ENCODE measurements at regions not wholly inside any gene's neighbourhood (a gene's known extent, or its start where the extent isn't known, plus 50 kb on each side); places are given as distances from the start of the nearest gene placed in this dataset.

DNA sequence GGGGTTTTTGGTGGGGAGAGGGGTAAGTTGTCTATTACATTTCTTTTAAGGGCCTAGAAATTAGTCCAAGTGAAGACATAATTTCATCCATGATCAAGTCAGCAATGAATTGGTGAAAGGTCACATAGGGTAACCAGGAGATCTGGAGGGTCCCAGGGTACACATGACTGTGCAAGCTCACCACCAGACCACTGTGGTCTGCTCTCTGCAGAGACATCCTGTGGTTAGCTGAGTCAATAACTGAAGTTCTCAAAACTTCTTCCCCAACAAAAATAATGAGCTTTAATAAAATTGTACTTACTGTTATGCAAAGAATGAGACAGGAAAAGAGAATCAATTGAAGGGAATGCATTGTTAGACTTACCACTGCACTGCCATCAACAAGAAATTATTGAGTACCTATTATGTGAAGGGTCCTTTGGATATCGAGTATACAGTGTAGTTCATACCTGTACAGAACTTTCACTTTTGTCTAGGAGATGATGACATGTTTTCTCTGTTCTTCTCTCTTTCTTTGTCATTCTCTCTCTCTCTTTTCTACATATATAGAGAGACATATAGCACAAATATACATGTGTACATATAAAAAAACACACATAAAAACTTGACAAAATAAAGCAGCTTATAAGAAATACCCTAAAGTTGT lies 209.8 kb downstream of the GJA1 start:
- H4K20me1 ChIP-seq (replicated peaks; ENCODE audit: control insufficient read depth, insufficient read depth, low read length), result no peaks in the 10 kb centered on the region
- H3K9ac ChIP-seq (ENCODE audit: insufficient read depth in 1 of 2, low read depth in 2 of 2, low read length in 2 of 2), result no peak overlapping the region
- WGBS (ENCODE audit: insufficient coverage, low coverage, missing lambda C conversion rate), result 0% methylated on average over 1 of the region's 1 CpG
- H3K27ac ChIP-seq (ENCODE audit: extremely low read depth, low read depth, low read length), result no peak overlapping the region
- no TSS peak for BruUV-seq (replicated peaks)
- no peaks in the 10 kb centered on the region for H3K36me3 ChIP-seq (ENCODE audit: control insufficient read depth, insufficient read depth, low read length)
- no peaks in the 10 kb centered on the region for H3K4me1 ChIP-seq (replicated peaks in 1 of 2; ENCODE audit: control insufficient read depth in 2 of 2, insufficient read depth in 2 of 2, low read length in 2 of 2)
- H3K9me1 ChIP-seq (ENCODE audit: control insufficient read depth, insufficient read depth, low read length), result no peaks in the 10 kb centered on the region
- ChIA-PET CTCF (ENCODE audit: low intra/inter-chr PET ratio) (no interaction called here), POLR2A (no interaction called here)
- no peaks in the 10 kb centered on the region for H3K79me2 ChIP-seq (ENCODE audit: control insufficient read depth, insufficient read depth, low read length)
- H3K4me2 ChIP-seq (ENCODE audit: insufficient read depth, low read length), result no peak overlapping the region
- no peaks in the 10 kb centered on the region for H3K27me3 ChIP-seq (ENCODE audit: control insufficient read depth in 2 of 2, insufficient read depth in 2 of 2, low read length in 2 of 2)
- H3K9me3 ChIP-seq (replicated peaks; ENCODE audit: control insufficient read depth, insufficient read depth, low read depth, low read length), result no peaks in the 10 kb centered on the region
- no peak for ATAC-seq
- H2AFZ ChIP-seq (ENCODE audit: low read depth, low read length), result no peak overlapping the region
- intact Hi-C loops (cut with micrococcal nuclease) (no loop called here), in situ Hi-C loops (cut with MboI) (no loop called here)
- DNase-seq (ENCODE audit: extremely low read depth in 1 of 4, low spot score in 3 of 4), result no peak
- no peak overlapping the region for H3K4me3 ChIP-seq
- no peak for FAIRE-seq
- TF ChIP-seq ZKSCAN3 (CRISPR knock-in tag; IDR thresholded peaks at IDR 0.05), result no peak
- TF ChIP-seq, protein P1, sequence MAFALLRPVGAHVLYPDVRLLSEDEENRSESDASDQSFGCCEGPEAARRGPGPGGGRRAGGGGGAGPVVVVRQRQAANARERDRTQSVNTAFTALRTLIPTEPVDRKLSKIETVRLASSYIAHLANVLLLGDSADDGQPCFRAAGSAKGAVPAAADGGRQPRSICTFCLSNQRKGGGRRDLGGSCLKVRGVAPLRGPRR (CRISPR knock-in tag; IDR thresholded peaks at IDR 0.05), result no peak
- TF ChIP-seq ZNF699 (CRISPR knock-in tag; IDR thresholded peaks at IDR 0.05; ENCODE audit: insufficient replicate concordance), result no peak
- no peak for TF ChIP-seq RBBP5 (IDR thresholded peaks at IDR 0.05; ENCODE audit: borderline replicate concordance, insufficient read depth, low read length, poor library complexity, severe bottlenecking)
- TF ChIP-seq, protein P2, sequence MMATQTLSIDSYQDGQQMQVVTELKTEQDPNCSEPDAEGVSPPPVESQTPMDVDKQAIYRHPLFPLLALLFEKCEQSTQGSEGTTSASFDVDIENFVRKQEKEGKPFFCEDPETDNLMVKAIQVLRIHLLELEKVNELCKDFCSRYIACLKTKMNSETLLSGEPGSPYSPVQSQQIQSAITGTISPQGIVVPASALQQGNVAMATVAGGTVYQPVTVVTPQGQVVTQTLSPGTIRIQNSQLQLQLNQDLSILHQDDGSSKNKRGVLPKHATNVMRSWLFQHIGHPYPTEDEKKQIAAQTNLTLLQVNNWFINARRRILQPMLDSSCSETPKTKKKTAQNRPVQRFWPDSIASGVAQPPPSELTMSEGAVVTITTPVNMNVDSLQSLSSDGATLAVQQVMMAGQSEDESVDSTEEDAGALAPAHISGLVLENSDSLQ (IDR thresholded peaks at IDR 0.05), result no peak
- no peak for TF ChIP-seq HCFC1 (IDR thresholded peaks at IDR 0.05; ENCODE audit: low read depth, low read length)
- TF ChIP-seq NFE2 (IDR thresholded peaks at IDR 0.05; ENCODE audit: low read depth), result no peak
- TF ChIP-seq ZNF444 (CRISPR knock-in tag; IDR thresholded peaks at IDR 0.05), result no peak
- TF ChIP-seq, protein P3, sequence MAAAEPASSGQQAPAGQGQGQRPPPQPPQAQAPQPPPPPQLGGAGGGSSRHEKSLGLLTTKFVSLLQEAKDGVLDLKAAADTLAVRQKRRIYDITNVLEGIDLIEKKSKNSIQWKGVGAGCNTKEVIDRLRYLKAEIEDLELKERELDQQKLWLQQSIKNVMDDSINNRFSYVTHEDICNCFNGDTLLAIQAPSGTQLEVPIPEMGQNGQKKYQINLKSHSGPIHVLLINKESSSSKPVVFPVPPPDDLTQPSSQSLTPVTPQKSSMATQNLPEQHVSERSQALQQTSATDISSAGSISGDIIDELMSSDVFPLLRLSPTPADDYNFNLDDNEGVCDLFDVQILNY (CRISPR knock-in tag; IDR thresholded peaks at IDR 0.05), result no peak
- no peak for TF ChIP-seq IFI16 (CRISPR knock-in tag; IDR thresholded peaks at IDR 0.05)
- no peak for TF ChIP-seq EP300 (IDR thresholded peaks at IDR 0.05; ENCODE audit: low read length)
- TF ChIP-seq PHF8 (IDR thresholded peaks at IDR 0.05; ENCODE audit: borderline replicate concordance, low read length), result no peak
- no peak for TF ChIP-seq FOXA3 (CRISPR knock-in tag; conservative IDR thresholded peaks at IDR 0.05 in 1 of 2, IDR thresholded peaks at IDR 0.05 in 1 of 2)

Data from K562 (cell line).